Right atrium auricular region (tissue), 2 donors: ENCODE measurements at regions not wholly inside any gene's neighbourhood (a gene's known extent, or its start where the extent isn't known, plus 50 kb on each side); places are given as distances from the start of the nearest gene placed in this dataset.

Source experiments
- DNase-seq: peaks from one replicate; pipeline ENCODE4 v3.0.0-alpha.2; 2019; ENCODE audit warnings: low spot score
- H3K27ac ChIP-seq, 2 donors: fragments of 200-600 bp; sonication (generic); 1 replicate in 1 of 2; 2 replicates in 1 of 2; pipeline ENCODE4 v1.5.1; 2016 to 2019
- H3K27me3 ChIP-seq, 2 donors: fragments of 200-600 bp; sonication (generic); one replicate each; pipeline versions ENCODE4 v1.5.1 to v1.6.0; 2017 to 2019
- H3K36me3 ChIP-seq: fragments of 200-600 bp; sonication (generic); one replicate; pipeline ENCODE4 v1.5.1; 2016
- H3K4me1 ChIP-seq, 2 donors: fragments of 200-600 bp; sonication (generic); one replicate each; pipeline versions ENCODE4 v1.5.1 to v1.6.0; 2017 to 2019
- H3K4me3 ChIP-seq, 2 donors: fragments of 200-600 bp; sonication (generic); 1 replicate in 1 of 2; 2 replicates in 1 of 2; pipeline ENCODE4 v1.5.1; 2017 to 2019; ENCODE audit warnings: mild to moderate bottlenecking in 1 of 2, moderate library complexity in 1 of 2
- H3K9me3 ChIP-seq, 2 donors: fragments of 200-600 bp; sonication (generic); one replicate each; pipeline ENCODE4 v1.5.1; 2019
- CTCF ChIP-seq, 2 donors: fragments of 200-600 bp; sonication (generic); IDR thresholded peaks; one replicate each; pipeline ENCODE4 v1.5.1; 2019; ENCODE audit warnings: antibody characterized with exemption in 2 of 2

GRCh38 chr15:37581866-37582532, 352.4 kb upstream of the TMCO5A start:
- no peaks in the 10 kb centered on the region for H3K4me1 ChIP-seq
- no peak overlapping the region for H3K4me3 ChIP-seq
- no peak for TF ChIP-seq CTCF (IDR thresholded peaks at IDR 0.05)
- H3K27ac ChIP-seq = no peak overlapping the region
- H3K9me3 ChIP-seq = peaks cover 0 to 14% of the 10 kb centered on the region in 2 donors
- no peaks in the 10 kb centered on the region for H3K36me3 ChIP-seq
- DNase-seq = no peak
- H3K27me3 ChIP-seq = no peaks in the 10 kb centered on the region

GRCh38 chr15:37582852-37583251, 351.6 kb upstream of the TMCO5A start:
- no peaks in the 10 kb centered on the region for H3K36me3 ChIP-seq

GRCh38 chr15:37586011-37586583, 348.3 kb upstream of the TMCO5A start:
- peaks cover 0 to 14% of the 10 kb centered on the region in 2 donors for H3K9me3 ChIP-seq
- TF ChIP-seq CTCF (IDR thresholded peaks at IDR 0.05) = no peak
- H3K27ac ChIP-seq = no peak overlapping the region
- no peak overlapping the region for H3K4me3 ChIP-seq
- no peaks in the 10 kb centered on the region for H3K4me1 ChIP-seq
- no peaks in the 10 kb centered on the region for H3K36me3 ChIP-seq
- no peaks in the 10 kb centered on the region for H3K27me3 ChIP-seq
- no peak for DNase-seq

More at GRCh38 chr15:37582852-37583251, 351.6 kb upstream of the TMCO5A start:
- Histone ChIP-seq H3K4me3 (no peak overlapping the region), H3K9me3 (peaks cover 0 to 14% of the 10 kb centered on the region in 2 donors), H3K27ac (no peak overlapping the region), H3K4me1 (no peaks in the 10 kb centered on the region), H3K27me3 (no peaks in the 10 kb centered on the region)
- DNase-seq = no peak
- TF ChIP-seq CTCF (IDR thresholded peaks at IDR 0.05) = no peak

GRCh38 chr15:37586976-37587375, 347.5 kb upstream of the TMCO5A start:
- DNase-seq = no peak
- no peak overlapping the region for H3K27ac ChIP-seq

GRCh38 chr15:37594417-37594816, 340.0 kb upstream of the TMCO5A start:
- Histone ChIP-seq H3K4me3 (no peak overlapping the region), H3K4me1 (no peaks in the 10 kb centered on the region), H3K9me3 (no peaks in the 10 kb centered on the region), H3K36me3 (no peaks in the 10 kb centered on the region), H3K27ac (no peak overlapping the region), H3K27me3 (no peaks in the 10 kb centered on the region)
- no peak for TF ChIP-seq CTCF (IDR thresholded peaks at IDR 0.05)
- DNase-seq = no peak

More at GRCh38 chr15:37586976-37587375, 347.5 kb upstream of the TMCO5A start:
- H3K27me3 ChIP-seq = no peaks in the 10 kb centered on the region
- H3K36me3 ChIP-seq = no peaks in the 10 kb centered on the region
- no peaks in the 10 kb centered on the region for H3K4me1 ChIP-seq
- H3K4me3 ChIP-seq = no peak overlapping the region
- TF ChIP-seq CTCF (IDR thresholded peaks at IDR 0.05) = no peak
- peaks cover 0 to 11% of the 10 kb centered on the region in 2 donors for H3K9me3 ChIP-seq
